ENCODE measurements at regions not wholly inside any gene's neighbourhood (a gene's known extent, or its start where the extent isn't known, plus 50 kb on each side); places are given as distances from the start of the nearest gene placed in this dataset.

- no peak for DNase-seq (ENCODE audit: low read depth in 1 of 2, low spot score in 1 of 2)
These were observed 86.8 kb upstream of the STARD13 start for GRCh38 chr13:33372251-33372919.

GRCh38 chr13:33373624-33374023, 88.1 kb upstream of the STARD13 start:
- no peak for DNase-seq (ENCODE audit: low read depth in 1 of 2, low spot score in 1 of 2)

GRCh38 chr13:33375421-33375820, 89.9 kb upstream of the STARD13 start:
- DNase-seq (ENCODE audit: low read depth in 1 of 2, low spot score in 1 of 2), result no peak

DNA sequence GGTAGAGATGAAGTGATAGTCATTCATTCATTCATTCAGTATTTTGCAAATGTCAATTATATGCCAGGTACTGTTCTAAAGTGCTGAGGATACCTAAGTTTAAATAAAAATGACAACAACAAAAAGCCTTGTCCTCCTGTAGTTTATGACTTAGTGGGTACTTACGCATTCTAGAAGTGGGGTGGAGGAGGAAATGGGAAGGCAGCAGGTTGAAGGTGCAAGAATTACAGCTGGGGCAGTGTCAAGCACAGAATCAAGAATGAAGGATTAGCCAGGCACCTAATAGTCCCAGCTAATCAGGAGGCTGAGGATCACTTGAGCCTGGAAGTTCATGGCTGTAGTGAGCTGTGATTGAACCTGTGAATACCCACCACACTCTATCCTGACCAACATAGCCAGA, 90.7 kb upstream of the STARD13 start:
- DNase-seq (ENCODE audit: low read depth in 1 of 2, low spot score in 1 of 2), result no peak

DNA sequence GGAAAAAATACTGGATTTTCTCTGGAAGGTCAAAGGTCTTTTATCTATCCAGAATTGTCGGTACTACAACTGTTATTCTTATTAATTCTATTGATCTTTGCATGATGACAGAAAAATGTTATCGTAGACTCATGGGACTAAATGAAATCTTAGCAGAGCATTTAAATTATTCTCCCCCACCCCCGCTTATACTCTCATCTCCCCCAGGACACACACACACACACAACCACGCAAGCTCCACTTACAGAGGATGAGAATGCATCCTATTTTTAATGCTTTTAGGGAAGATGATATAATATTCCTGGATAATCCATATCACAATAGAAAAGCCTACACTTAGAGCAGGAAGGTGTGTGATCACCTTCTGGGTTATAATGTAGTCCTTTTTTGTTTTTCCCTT, 91.9 kb upstream of the STARD13 start:
- DNase-seq (ENCODE audit: low read depth in 1 of 2, low spot score in 1 of 2), result no peak

- no peak for DNase-seq (ENCODE audit: low read depth in 1 of 2, low spot score in 1 of 2)
These were observed 92.3 kb upstream of the STARD13 start for GRCh38 chr13:33377825-33378224.

DNA sequence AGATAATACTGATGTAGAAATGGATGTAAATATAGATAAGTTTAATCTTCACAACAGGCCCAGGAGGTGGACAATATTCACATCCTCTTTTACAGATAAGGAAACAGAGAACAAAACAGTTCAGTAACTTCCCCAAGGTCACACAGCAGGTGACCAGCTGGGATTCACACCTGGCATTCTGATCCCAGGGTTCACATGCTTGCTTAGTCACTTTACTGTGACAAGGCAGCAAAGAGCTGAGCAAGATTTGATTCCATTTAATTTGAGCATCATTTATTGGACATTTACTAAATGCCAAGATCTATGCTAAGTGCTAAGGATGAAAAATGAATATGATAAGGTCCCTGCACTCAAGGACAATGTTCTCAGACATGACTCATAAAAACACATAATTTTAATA, 94.1 kb upstream of the STARD13 start:
- DNase-seq (ENCODE audit: low read depth in 1 of 2, low spot score in 1 of 2), result no peak

GRCh38 chr13:33380487-33381079, 95.0 kb upstream of the STARD13 start:
- no peak for DNase-seq (ENCODE audit: low read depth in 1 of 2, low spot score in 1 of 2)

GRCh38 chr13:33381180-33381579, 95.6 kb upstream of the STARD13 start:
- no peak for DNase-seq (ENCODE audit: low read depth in 1 of 2, low spot score in 1 of 2)

DNA sequence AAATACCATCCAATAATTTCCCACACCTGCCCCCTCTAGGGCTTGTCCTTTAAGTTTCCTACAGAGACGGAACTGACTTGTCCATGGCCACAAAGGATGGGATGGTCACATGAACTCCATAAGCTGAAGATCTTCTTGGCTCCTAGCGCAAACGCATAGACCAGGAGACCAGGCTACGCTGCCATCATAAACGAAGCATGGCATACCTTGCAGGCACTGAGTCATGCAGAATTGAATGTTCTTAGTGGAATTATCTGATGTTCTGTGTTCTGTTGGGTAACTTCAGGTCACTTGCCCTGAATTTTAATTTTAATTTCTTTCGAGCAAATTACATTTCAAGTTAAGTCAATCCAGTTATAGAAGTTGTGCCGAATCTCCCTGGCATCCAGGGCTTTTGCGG, 96.4 kb upstream of the STARD13 start:
- DNase-seq (ENCODE audit: low read depth in 1 of 2, low spot score in 1 of 2), result no peak

- no peak for DNase-seq (ENCODE audit: low read depth in 1 of 2, low spot score in 1 of 2)
These were observed 98.4 kb upstream of the STARD13 start for GRCh38 chr13:33383724-33384577.

GRCh38 chr13:33388286-33388998, 102.9 kb upstream of the STARD13 start:
- no peak for DNase-seq (ENCODE audit: low read depth in 1 of 2, low spot score in 1 of 2)

DNA sequence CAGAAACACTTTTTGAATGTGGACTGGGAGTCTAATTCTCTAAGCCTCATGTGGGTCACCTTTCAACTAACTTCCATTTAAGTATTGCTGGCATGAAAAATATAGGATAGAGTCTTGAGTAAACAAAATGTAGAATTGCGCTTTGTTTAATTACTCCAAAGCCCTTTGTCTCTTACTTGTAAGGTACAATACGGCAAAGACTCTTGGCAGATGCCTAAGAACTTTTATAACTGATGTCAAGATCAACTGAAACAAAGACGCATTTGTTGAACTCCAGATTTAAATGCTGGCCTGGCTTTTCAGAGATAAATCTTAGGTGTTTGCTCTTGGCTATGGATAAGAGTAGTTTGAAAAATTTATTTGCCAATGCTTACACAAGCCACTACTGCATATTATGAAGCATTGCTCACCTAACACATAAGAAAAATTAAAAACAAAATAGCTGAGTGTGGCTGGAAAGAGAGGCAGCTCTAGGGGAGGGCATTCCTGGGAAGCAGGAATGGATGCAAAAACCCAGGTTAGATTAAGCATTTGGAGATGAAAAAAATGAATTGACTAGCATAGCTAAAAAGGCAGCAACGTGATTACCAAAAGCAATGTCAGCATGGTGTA, 107.3 kb upstream of the STARD13 start:
- no peak for DNase-seq (ENCODE audit: low read depth in 1 of 2, low spot score in 1 of 2)

DNA sequence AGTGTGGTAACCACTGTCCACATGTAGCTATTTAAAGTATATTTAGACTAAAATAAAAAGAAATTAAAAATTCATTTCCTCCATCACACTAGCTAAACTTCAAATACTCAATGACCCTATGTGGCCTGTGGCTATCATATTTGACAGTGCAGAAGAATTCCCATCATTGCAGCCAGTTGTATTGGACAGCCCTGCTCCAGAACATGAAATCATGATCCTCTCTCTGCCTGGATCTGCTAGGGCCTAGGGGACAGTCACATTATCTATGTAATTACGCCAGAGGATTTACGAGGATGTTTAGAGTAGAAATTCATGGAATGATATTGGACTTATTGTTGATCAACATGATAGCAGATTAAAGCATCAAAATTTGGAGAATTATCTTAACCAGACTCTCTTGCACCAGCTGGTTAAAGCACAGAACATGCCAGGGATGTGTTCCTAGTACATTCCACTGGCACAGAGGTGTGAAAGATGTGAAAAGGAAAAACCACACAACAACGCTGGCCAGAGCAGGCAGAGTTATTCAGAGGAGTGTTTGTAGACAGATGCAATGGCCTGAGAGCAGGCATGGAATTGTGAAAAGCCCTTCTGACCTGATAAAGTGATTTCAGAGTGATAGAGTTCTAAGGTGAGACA, 108.9 kb upstream of the STARD13 start:
- no peak for DNase-seq (ENCODE audit: low read depth in 1 of 2, low spot score in 1 of 2)

- DNase-seq (ENCODE audit: low read depth in 1 of 2, low spot score in 1 of 2), result no peak
These were observed 115.7 kb upstream of the STARD13 start for GRCh38 chr13:33401238-33401637.

DNA sequence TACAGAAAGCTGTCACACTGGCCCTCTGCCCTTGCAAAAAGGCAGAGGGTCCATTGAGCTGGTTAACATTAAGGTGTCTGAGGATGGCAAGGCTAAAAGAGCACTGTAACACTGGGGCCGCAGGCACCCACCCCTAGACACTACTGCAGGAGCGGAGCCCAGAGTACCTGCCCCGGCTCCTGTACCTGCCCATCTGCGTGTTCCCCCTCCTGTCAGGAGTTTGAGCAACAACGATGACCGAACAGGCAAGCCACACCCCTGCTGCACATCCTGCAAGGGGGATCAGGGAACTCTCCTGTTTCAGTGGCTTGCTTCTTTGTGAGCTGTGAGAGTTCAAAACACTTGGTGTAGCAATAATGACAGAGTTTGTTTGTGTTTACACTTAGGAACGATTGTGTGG, 117.4 kb upstream of the STARD13 start:
- no peak for DNase-seq (ENCODE audit: low read depth in 1 of 2, low spot score in 1 of 2)

DNA sequence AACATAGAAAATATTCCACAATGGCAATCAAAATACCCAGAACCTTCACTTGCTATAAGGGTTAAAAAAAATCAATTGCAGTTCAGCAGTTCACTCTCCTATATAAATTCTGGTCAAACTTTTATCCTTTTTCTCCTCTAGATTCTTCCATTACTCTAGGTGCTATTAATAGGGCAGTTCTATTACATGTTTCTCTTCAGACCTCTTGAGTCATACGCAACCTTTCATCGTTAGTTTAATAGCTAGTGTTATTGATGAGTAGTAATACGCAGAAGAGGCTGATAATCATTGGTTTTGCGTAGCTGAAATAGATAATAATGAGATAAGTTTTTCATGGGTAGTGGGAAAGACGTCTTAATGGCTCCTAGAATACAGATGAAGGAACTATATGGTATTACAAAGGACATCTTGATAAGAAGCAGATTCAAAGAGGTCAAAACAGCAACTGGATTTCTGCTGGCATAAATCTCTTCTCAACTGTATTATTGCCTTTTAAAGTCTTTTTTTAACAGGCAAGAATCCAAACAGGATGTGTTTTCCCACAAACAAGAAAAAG, 118.3 kb upstream of the STARD13 start:
- DNase-seq (ENCODE audit: low read depth in 1 of 2, low spot score in 1 of 2), result no peak

DNA sequence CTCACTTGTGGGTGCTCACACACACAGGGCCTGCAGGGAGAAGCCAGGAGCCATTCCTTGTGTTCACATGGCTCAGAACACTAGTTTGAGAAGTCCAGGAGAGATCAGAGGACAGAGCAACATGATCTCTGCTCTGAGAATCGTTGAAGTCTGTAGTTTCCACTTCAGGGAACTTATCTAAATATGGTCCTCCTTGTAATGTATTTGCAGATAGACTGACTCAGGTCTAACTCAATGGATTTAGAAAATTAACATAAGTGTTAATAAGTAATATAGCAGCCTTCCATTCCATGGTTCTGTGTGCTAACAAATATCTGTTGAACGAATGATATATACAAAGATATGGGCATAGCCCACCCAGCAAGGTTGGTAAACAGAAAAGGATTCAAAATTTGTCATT, 119.8 kb upstream of the STARD13 start:
- DNase-seq (ENCODE audit: low read depth in 1 of 2, low spot score in 1 of 2), result no peak

- no peak for DNase-seq (ENCODE audit: low read depth in 1 of 2, low spot score in 1 of 2)
These were observed 124.3 kb upstream of the STARD13 start for GRCh38 chr13:33409673-33410510.

- DNase-seq (ENCODE audit: low read depth in 1 of 2, low spot score in 1 of 2), result no peak
These were observed 125.1 kb upstream of the STARD13 start for GRCh38 chr13:33410619-33411018.

Data from activated CD4-positive, alpha-beta T cell treated with anti-CD3 and anti-CD28 coated beads, Interleukin-2, amount 50 U/mL, for 24 hours (primary cell).